ENCODE measurements at regions not wholly inside any gene's neighbourhood (a gene's known extent, or its start where the extent isn't known, plus 50 kb on each side); places are given as distances from the start of the nearest gene placed in this dataset.

GRCh38 chr6:23228439-23229024 lies 659.2 kb downstream of the HDGFL1 start:
- DNase-seq: no peak
- ATAC-seq: no peak

- DNase-seq (no peak), ATAC-seq (no peak)
Observed at GRCh38 chr6:23243854-23244253, 674.5 kb downstream of the HDGFL1 start.

- no peak for ATAC-seq
- DNase-seq: no peak
Observed at GRCh38 chr6:23244300-23244699, 674.9 kb downstream of the HDGFL1 start.

GRCh38 chr6:23245572-23245971 lies 676.2 kb downstream of the HDGFL1 start:
- DNase-seq: no peak
- ATAC-seq: no peak

- no peak for ATAC-seq
- DNase-seq: no peak
Observed at GRCh38 chr6:23246896-23247295, 677.5 kb downstream of the HDGFL1 start.

DNA sequence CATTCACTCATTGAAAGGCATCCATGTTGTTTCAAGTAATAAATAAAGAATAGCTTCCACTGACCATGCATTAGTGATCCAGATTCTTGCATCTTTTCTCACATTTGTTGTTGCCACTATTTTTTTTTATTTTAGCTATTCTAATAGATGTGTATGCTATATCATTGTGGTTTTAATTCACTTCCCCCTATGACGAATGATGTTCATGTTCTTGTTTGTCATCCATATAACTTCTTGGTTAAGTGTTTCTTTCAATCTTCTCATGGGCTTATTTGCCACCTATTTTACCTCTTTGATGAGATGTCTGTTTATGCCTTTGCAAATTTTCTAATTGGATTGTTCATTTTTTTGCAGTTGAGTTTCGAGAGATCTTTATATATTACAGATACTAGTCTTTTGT lies 681.2 kb downstream of the HDGFL1 start:
- DNase-seq (no peak), ATAC-seq (no peak)

DNA sequence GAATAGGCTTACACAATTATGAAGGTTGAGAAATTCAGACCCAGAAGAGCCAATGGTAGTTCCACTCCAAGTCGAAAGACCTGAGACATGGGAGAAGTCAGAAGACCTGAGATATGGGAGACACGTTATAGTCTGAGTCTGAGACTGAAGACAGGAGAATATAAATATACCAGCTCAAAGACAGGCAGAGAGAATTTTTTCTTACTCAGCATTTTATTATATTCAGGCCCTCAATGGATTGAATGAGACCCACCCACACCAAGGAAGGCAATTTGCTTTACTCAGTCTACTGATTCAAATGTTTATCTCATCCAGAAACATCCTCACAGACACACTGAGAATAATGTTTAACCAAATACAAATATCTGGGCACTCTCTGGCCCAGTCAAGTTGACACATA lies 693.5 kb downstream of the HDGFL1 start:
- DNase-seq: no peak
- ATAC-seq: no peak

GRCh38 chr6:23265270-23265669 lies 695.9 kb downstream of the HDGFL1 start:
- DNase-seq: no peak
- ATAC-seq: no peak

- ATAC-seq (no peak), DNase-seq (no peak)
Observed at GRCh38 chr6:23266536-23266935, 697.2 kb downstream of the HDGFL1 start.

DNA sequence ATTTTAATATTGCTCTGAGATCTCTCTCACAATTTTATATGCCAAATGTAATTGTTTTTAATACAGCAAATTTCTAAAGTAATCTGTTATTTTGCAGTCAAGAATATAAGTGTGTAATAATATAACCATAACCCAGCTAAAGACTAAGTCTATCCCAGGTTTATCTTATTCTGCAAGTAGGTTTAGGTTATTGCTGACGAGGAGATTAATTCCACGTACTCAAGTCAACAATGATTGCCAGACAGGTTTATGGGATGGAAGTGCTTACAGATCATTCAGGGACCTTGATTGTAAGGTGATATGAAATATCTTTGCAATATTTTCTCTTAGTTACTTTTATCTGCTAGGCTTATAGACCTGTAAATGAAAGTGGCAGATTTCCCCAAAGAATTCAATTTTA lies 698.3 kb downstream of the HDGFL1 start:
- ATAC-seq (no peak), DNase-seq (no peak)

GRCh38 chr6:23268348-23268747 lies 699.0 kb downstream of the HDGFL1 start:
- DNase-seq (no peak), ATAC-seq (no peak)

GRCh38 chr6:23269436-23269835 lies 700.1 kb downstream of the HDGFL1 start:
- no peak for ATAC-seq

GRCh38 chr6:23272536-23272935 lies 703.2 kb downstream of the HDGFL1 start:
- no peak for ATAC-seq
- DNase-seq: no peak

More at GRCh38 chr6:23269436-23269835, 700.1 kb downstream of the HDGFL1 start:
- DNase-seq: no peak

- DNase-seq (no peak), ATAC-seq (no peak)
Observed at GRCh38 chr6:23277521-23278179, 708.3 kb downstream of the HDGFL1 start.

DNA sequence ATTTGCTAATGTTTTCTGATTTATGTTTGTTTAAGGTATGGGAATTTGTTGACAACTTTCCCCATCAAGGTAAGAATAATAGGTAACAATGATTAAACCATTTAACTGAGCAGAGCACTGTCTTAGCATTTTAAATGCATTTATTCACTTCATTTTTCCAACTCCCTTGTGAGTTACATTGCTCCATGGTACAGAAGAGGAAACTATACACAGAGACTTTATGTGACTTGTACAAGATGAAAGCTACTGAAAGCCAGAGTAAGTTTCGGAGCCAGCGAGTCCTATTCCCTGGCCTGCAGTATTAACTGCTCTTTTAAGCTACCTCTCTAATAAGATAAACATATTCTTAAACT lies 708.8 kb downstream of the HDGFL1 start:
- no peak for DNase-seq
- no peak for ATAC-seq

- no peak for DNase-seq
- ATAC-seq: no peak
Observed at GRCh38 chr6:23280437-23280836, 711.1 kb downstream of the HDGFL1 start.

- ATAC-seq: no peak
- no peak for DNase-seq
Observed at GRCh38 chr6:23282252-23283021, 713.1 kb downstream of the HDGFL1 start.

DNA sequence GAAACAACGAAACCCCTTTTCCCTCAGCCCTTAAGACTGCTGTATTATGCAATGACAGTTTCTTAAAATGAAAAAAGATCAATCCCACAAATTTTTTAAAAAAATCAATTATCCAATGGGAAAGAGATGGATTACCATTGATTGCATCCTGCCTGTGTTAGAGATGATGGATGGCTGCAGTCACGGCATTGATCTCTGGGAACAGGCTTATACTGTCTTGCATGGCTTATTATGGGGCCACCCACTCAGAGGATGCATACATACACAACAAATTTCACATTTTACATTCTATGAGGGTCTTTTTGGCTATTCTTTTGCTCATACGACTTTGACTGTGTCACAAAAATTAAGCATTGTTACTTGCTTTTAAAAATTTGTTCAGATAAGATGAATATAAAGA lies 724.3 kb downstream of the HDGFL1 start:
- DNase-seq (no peak), ATAC-seq (no peak)

DNA sequence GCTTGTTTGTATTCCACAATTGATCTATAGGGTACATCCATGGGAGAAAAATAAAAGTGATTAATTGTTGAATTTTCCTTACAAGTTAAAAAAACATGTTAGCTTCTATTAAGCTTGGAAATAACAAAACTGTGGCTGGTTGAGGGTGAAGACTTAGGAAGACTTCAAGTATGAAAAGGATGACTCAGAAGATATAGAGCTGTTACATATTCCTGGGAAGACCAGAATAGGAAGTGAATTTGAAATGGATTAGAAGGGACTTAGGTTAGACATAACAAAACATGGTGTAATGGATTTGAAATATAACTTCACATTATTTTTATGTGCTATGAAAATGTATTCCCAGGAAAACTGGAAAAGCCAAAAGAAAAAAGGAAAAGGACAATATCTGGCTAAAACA lies 732.2 kb downstream of the HDGFL1 start:
- ATAC-seq: no peak
- no peak for DNase-seq

- no peak for DNase-seq
Observed at GRCh38 chr6:23302514-23302913, 733.1 kb downstream of the HDGFL1 start.

GRCh38 chr6:23305325-23305943 lies 736.1 kb downstream of the HDGFL1 start:
- ATAC-seq (no peak), DNase-seq (no peak)

More at GRCh38 chr6:23302514-23302913, 733.1 kb downstream of the HDGFL1 start:
- no peak for ATAC-seq

DNA sequence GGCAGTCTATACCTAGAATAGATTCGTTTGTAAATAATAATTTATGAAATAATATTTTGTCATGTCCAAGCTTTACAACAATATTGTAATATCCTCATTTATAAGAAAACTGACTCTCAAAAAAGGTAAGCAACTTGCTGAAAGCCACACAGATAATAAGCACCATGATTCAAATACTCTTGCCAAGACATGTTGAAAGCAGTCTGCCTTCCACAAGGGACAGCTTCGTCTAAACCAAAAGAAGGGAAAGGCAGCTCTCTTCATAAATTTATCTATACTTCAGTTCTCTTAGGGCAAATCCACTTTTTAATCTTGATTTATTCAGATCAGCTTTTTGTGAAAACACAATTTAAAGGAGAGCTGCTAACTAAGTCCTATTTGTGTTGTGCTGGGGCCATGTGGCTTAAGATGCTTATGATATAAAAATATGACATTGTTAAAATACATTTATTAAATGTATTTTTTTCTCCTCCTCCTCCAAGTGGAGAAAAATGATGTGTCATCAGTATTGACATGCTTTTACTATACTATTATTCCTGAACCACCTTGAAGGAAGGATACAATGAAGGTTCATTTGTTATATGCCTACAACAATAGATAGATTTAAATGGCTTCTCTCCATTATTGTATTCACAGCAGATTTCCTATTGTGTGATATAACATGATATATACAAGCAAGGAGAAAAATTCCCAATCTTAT lies 737.0 kb downstream of the HDGFL1 start:
- ATAC-seq (no peak), DNase-seq (no peak)

DNA sequence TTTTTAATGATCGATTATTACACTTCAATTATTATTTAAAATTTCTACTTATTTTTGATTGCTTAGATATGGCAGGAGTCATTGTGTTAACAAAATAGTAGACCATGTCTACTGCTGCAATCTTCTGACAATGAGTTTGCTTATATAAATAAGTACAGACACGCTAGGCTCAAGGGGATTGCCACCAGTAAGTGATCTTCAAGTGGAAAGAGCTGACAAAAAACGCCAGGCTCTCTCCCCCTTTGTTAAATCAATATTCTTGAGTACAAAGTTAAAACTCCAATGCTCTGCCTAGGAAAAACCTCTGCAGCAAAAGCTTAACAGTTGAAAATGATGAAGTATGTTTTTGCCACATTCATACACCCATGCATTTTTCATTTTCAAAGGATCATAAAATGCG lies 738.1 kb downstream of the HDGFL1 start:
- ATAC-seq (no peak), DNase-seq (no peak)

Data from stimulated activated naive CD8-positive, alpha-beta T cell treated with anti-CD3 and anti-CD28 coated beads, Interleukin-15, Interleukin-2, amounts not matched to agents 100 U/mL and 50 U/mL, for 24 hours (primary cell).